H9 (cell line): ENCODE measurements at regions not wholly inside any gene's neighbourhood (a gene's known extent, or its start where the extent isn't known, plus 50 kb on each side); places are given as distances from the start of the nearest gene placed in this dataset.

Experiments used
- DNase-seq: peaks from one replicate; pipeline ENCODE4 v3.0.0-alpha.2; 2017
- H2AFZ ChIP-seq: one replicate; pipeline ENCODE4 v1.6.1; 2013; ENCODE audit warnings: mild to moderate bottlenecking, low read length, control low read depth, moderate library complexity
- H2AK5ac ChIP-seq: 2 replicates; pipeline ENCODE4 v1.6.1; 2013; ENCODE audit warnings: low read length, control low read depth, mixed read lengths; ENCODE audit not compliant: insufficient read length
- H2BK120ac ChIP-seq: one replicate; pipeline ENCODE4 v1.6.1; 2013; ENCODE audit warnings: low read depth, mild to moderate bottlenecking, low read length, control low read depth, inconsistent platforms; ENCODE audit not compliant: poor library complexity, severe bottlenecking
- H2BK12ac ChIP-seq: 2 replicates; pipeline ENCODE4 v1.6.1; 2013; ENCODE audit warnings: low read length, control low read depth, mixed read lengths, low read depth; ENCODE audit not compliant: insufficient read length
- H2BK15ac ChIP-seq: 2 replicates; pipeline ENCODE4 v1.6.1; 2013; ENCODE audit warnings: low read depth, low read length, control low read depth
- H2BK20ac ChIP-seq: one replicate; pipeline ENCODE4 v1.6.1; 2013; ENCODE audit warnings: low read depth, mild to moderate bottlenecking, low read length, control low read depth, inconsistent platforms; ENCODE audit not compliant: poor library complexity, severe bottlenecking
- H2BK5ac ChIP-seq: 2 replicates; pipeline ENCODE4 v1.6.1; 2013; ENCODE audit warnings: low read length, control low read depth, mixed read lengths; ENCODE audit not compliant: insufficient read length
- H3K14ac ChIP-seq: 2 replicates; pipeline ENCODE4 v1.6.1; 2013; ENCODE audit warnings: low read length, control low read depth; ENCODE audit not compliant: insufficient read depth
- H3K18ac ChIP-seq: 2 replicates; pipeline ENCODE4 v1.6.1; 2013; ENCODE audit warnings: low read depth, mild to moderate bottlenecking, mixed read lengths, low read length, control low read depth; ENCODE audit not compliant: insufficient read length
- H3K23ac ChIP-seq: 2 replicates; pipeline ENCODE4 v1.6.1; 2013; ENCODE audit warnings: low read length, control low read depth, mixed read lengths, low read depth; ENCODE audit not compliant: insufficient read length
- H3K23me2 ChIP-seq: 2 replicates; pipeline ENCODE4 v1.6.1; 2013; ENCODE audit warnings: low read depth, mild to moderate bottlenecking, mixed read lengths, low read length, control low read depth; ENCODE audit not compliant: insufficient read length, poor library complexity, severe bottlenecking
- H3K27ac ChIP-seq: 2 replicates; pipeline ENCODE4 v1.5.1; 2013; ENCODE audit warnings: low read length, control low read depth, mixed read lengths, low read depth; ENCODE audit not compliant: insufficient read length
- H3K27me3 ChIP-seq: 2 replicates; pipeline ENCODE4 v1.6.1; 2013; ENCODE audit warnings: low read length, control low read depth, inconsistent platforms; ENCODE audit not compliant: insufficient read depth
- H3K4ac ChIP-seq: 2 replicates; pipeline ENCODE4 v1.6.1; 2013; ENCODE audit warnings: low read depth, mild to moderate bottlenecking, control low read depth, inconsistent platforms, low read length, moderate library complexity
- H3K4me1 ChIP-seq: 2 replicates; pipeline ENCODE4 v1.6.1; 2013; ENCODE audit warnings: low read length, control low read depth, inconsistent platforms; ENCODE audit not compliant: insufficient read depth
- H3K4me2 ChIP-seq: 2 replicates; pipeline ENCODE4 v1.6.1; 2013; ENCODE audit warnings: low read length, control low read depth, mixed read lengths; ENCODE audit not compliant: insufficient read length, insufficient read depth
- H3K56ac ChIP-seq: 2 replicates; pipeline ENCODE4 v1.6.1; 2013; ENCODE audit warnings: low read depth, mild to moderate bottlenecking, mixed read lengths, low read length, control low read depth; ENCODE audit not compliant: insufficient read length
- H3K79me1 ChIP-seq: 2 replicates; pipeline ENCODE4 v1.6.1; 2013; ENCODE audit warnings: low read depth, mild to moderate bottlenecking, moderate library complexity, low read length, control low read depth, inconsistent platforms; ENCODE audit not compliant: insufficient read depth, poor library complexity, severe bottlenecking
- H3K79me2 ChIP-seq: 2 replicates; pipeline ENCODE4 v1.6.1; 2013; ENCODE audit warnings: low read length, control low read depth, inconsistent platforms; ENCODE audit not compliant: insufficient read depth
- H3K9ac ChIP-seq: 2 replicates; pipeline ENCODE4 v1.6.1; 2013; ENCODE audit warnings: low read length, control low read depth, mixed read lengths; ENCODE audit not compliant: insufficient read length; ENCODE audit errors: extremely low read depth
- H3K9me3 ChIP-seq: one replicate; pipeline ENCODE4 v1.6.1; 2013; ENCODE audit warnings: low read depth, low read length, inconsistent platforms; ENCODE audit not compliant: control insufficient read depth
- H3T11ph ChIP-seq: one replicate; pipeline ENCODE4 v1.6.1; 2013; ENCODE audit warnings: mild to moderate bottlenecking, low read length, control low read depth, inconsistent platforms
- H4K20me1 ChIP-seq: one replicate; pipeline ENCODE4 v1.6.1; 2013; ENCODE audit not compliant: control insufficient read depth, insufficient read length, insufficient read depth
- H4K5ac ChIP-seq: 2 replicates; pipeline ENCODE4 v1.6.1; 2013; ENCODE audit warnings: low read depth, mild to moderate bottlenecking, mixed read lengths, low read length, control low read depth; ENCODE audit not compliant: insufficient read length
- H4K8ac ChIP-seq: replicated peaks from 2 replicates; pipeline ENCODE4 v1.6.1; 2013; ENCODE audit warnings: low read length, control low read depth, mixed read lengths, low read depth; ENCODE audit not compliant: insufficient read length
- H4K91ac ChIP-seq: 2 replicates; pipeline ENCODE4 v1.6.1; 2013; ENCODE audit warnings: low read depth, mild to moderate bottlenecking, moderate library complexity, mixed read lengths, low read length, control low read depth; ENCODE audit not compliant: insufficient read length
- H3K27ac Mint-ChIP-seq, 3 experiments: 2 replicates in 2 of 3; 3 replicates in 1 of 3; pipeline ENCODE4 v1.8.0; 2020 to 2021; ENCODE audit warnings: mixed read lengths in 3 of 3, mild to moderate bottlenecking in 1 of 3, moderate library complexity in 1 of 3
- H3K27me3 Mint-ChIP-seq: 2 replicates; pipeline ENCODE4 v1.8.0; 2021; ENCODE audit warnings: low read depth, mild to moderate bottlenecking, moderate library complexity, mixed read lengths
- H3K36me3 Mint-ChIP-seq, 3 experiments: 2 replicates in 2 of 3; 3 replicates in 1 of 3; pipeline ENCODE4 v1.8.0; 2020 to 2021; ENCODE audit warnings: low read depth in 3 of 3, mixed read lengths in 3 of 3; ENCODE audit not compliant: insufficient read depth in 1 of 3
- H3K4me1 Mint-ChIP-seq, 2 experiments: 2 replicates each; pipeline ENCODE4 v1.8.0; 2020; ENCODE audit warnings: mixed read lengths in 2 of 2
- H3K4me3 Mint-ChIP-seq, 2 experiments: 2 replicates in 1 of 2; 3 replicates in 1 of 2; pipeline ENCODE4 v1.8.0; 2020 to 2021; ENCODE audit warnings: mild to moderate bottlenecking in 2 of 2, mixed read lengths in 2 of 2, moderate library complexity in 1 of 2
- H3K9me3 Mint-ChIP-seq, 2 experiments: 2 replicates in 1 of 2; 3 replicates in 1 of 2; pipeline ENCODE4 v1.8.0; 2020; ENCODE audit warnings: mild to moderate bottlenecking in 2 of 2, mixed read lengths in 2 of 2, moderate library complexity in 1 of 2
- CTCF ChIP-seq: fragments of 200-600 bp; sonication (generic); conservative IDR thresholded peaks from 3 replicates; pipeline ENCODE4 v1.8.0; 2021; ENCODE audit warnings: antibody characterized with exemption, mild to moderate bottlenecking
- WGBS: extraction: QIAGEN DNeasy Blood & Tissue Kit; methylation state at CpG from one replicate; pipeline ENCODE4 v1.1.7; 2013; ENCODE audit warnings: missing lambda C conversion rate, low lambda C conversion rate, mixed read lengths; ENCODE audit not compliant: insufficient read length; ENCODE audit errors: extremely low coverage; 5-methylcytosine and 5-hydroxymethylcytosine counted together

GRCh38 chr7:1357601-1358271, 101.5 kb downstream of the MICALL2 start:
- no peak overlapping the region for H4K91ac ChIP-seq
- no peak overlapping the region for H2BK5ac ChIP-seq
- no peak overlapping the region for H2AK5ac ChIP-seq
- no peak overlapping the region for H3K4me2 ChIP-seq
- no peak for TF ChIP-seq CTCF
- H3K23ac ChIP-seq = no peak overlapping the region
- Mint-ChIP-seq H3K4me1 (peaks cover 0 to 4% of the 10 kb centered on the region in 2 experiments; a peak in 1 of 4 replicates), H3K4me3 (no peak overlapping the region), H3K36me3 (no peaks in the 10 kb centered on the region), H3K27ac (no peak overlapping the region), H3K9me3 (no peaks in the 10 kb centered on the region), H3K27me3 (peaks cover 3% of the 10 kb centered on the region)
- no peaks in the 10 kb centered on the region for H3K23me2 ChIP-seq
- H3K56ac ChIP-seq = no peak overlapping the region
- no peak overlapping the region for H2BK12ac ChIP-seq
- no peaks in the 10 kb centered on the region for H4K20me1 ChIP-seq
- H3K9ac ChIP-seq = no peak overlapping the region
- no peaks in the 10 kb centered on the region for H3K27me3 ChIP-seq
- H2AFZ ChIP-seq = no peak overlapping the region
- H2BK15ac ChIP-seq = no peak overlapping the region
- no CpG with 5 or more reads among the region's 23 CpGs for WGBS
- H3K14ac ChIP-seq = no peak overlapping the region
- H3K18ac ChIP-seq = no peak overlapping the region
- no peak overlapping the region for H3T11ph ChIP-seq
- H3K79me1 ChIP-seq = no peaks in the 10 kb centered on the region
- H3K4me1 ChIP-seq = no peaks in the 10 kb centered on the region
- H4K5ac ChIP-seq = no peak overlapping the region
- H4K8ac ChIP-seq = no peak overlapping the region
- H2BK20ac ChIP-seq = no peak overlapping the region
- no peak overlapping the region for H2BK120ac ChIP-seq
- H3K79me2 ChIP-seq = no peaks in the 10 kb centered on the region
- no peak overlapping the region for H3K4ac ChIP-seq
- H3K9me3 ChIP-seq = no peaks in the 10 kb centered on the region
- no peak overlapping the region for H3K27ac ChIP-seq
- DNase-seq = no peak
